ENCODE measurements at regions not wholly inside any gene's neighbourhood (a gene's known extent, or its start where the extent isn't known, plus 50 kb on each side); places are given as distances from the start of the nearest gene placed in this dataset.

DNA sequence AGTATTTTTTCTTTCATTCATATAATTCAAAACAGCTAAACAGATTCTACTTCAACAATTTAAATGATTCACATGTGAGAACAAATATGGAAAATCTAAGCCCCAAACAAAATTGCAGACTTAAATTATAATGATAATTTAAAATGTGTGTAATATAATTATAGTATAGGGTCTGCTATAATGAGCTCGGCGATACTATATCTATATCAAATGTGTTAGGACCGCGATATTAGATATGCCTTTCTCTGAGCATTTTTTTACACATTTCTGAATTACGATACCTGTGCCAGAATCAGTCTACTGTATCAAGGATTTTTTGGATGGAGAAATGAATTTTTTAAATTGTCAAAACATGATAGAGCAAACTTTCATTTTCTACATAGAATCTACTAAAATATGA, 808.8 kb upstream of the POU3F3 start:
- DNase-seq: no peak

DNA sequence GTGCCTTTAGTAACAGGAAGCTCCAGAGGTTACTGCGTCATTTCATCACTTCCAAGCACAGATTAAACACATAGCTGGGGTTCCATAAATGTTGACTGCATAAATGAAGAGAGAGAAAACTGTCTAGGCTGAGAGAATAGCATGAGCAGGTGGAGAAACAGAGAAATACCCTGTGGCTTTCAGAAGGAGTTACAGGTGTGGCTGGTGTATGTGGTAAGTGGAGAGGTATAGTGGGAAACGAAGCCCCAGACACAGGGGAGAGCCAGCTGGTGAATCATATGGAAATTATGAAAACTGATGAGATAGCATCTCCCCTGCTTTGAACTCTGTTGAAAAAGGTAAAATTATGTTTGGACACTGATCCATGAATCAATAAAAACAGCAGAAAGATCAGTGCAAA, 807.4 kb upstream of the POU3F3 start:
- DNase-seq: no peak

DNA sequence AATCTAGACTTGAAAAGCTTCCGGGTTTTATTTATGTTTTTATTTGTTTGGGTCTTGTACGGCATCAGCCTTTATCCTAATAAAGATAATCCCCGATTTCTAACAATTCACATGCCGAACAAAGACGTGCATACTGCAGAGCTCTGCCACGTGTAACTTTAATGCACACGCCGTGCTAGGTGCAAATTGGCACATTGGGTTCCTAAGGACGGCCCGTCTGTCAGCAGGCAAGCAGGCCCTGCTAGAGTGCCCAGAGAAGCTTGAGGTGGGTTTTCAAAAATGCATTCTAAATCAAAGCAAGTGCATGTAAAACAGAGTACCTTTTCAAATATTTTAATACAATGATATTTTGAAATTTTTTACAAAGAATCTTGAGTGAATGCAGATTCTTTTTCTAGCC, 806.4 kb upstream of the POU3F3 start:
- no peak for DNase-seq

DNA sequence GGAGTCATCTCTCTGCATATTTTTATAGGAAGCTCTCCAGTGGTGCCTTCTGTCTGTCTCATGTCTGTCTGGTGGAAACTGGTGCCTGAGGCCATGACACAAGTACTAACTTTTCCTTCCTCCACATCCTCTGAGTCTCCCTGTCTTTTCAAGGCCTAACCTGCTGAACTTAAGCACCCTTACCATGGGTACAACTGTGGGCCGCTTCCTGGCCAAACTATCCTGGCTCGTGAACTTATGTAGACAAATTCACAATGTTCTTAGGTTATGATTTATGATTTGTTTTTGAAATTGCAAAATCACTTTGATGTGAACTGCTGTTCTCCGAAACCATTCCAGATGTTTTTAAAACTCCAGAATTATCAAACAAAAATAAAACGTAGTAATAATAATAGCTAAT, 804.5 kb upstream of the POU3F3 start:
- no peak for DNase-seq

DNA sequence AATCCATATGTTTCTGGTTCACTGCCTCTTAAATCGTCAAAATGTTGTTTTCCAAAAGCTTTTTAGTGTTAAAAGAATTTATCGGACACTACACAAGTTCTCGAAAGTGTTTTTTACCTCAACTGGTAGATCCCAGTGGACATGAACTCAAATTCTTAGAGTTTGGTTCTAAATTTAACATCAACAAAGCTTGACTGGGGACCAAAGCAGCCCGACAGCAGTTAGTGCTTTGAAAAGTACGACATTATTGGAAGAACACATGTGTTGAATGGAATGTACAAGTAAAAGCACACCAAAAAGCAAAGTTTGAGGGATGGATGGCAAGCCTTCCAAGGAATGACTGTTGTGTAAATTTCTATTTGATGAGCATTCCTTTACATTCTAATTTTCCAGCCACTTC, 803.9 kb upstream of the POU3F3 start:
- no peak for DNase-seq

DNA sequence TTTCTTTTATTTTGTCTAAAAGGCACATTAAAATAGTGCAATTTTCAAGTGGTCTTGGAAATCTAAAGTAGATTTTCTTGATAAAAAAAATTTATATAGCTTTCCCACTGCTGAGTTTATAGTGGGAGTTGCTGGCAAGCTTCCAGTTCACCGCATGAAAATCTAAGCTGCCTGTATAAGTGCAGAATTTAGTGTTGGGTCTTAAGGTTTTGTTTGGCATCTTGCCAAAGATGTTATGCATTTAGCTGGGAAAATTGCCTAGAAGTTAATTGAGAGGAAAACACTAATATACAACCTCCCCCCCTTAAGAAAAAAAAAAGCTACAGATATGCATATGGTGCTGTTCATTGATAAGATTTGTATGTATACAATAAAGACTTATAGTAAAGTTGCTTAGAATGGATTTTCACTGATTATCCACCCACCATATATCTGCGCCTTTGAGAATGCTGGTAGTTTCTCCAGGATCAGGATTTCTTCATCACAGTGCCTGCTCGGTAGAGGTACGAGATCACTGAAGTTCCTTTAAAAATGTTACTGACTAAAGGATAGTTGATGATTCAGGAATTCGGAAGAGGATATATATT, 803.2 kb upstream of the POU3F3 start:
- no peak for DNase-seq

DNA sequence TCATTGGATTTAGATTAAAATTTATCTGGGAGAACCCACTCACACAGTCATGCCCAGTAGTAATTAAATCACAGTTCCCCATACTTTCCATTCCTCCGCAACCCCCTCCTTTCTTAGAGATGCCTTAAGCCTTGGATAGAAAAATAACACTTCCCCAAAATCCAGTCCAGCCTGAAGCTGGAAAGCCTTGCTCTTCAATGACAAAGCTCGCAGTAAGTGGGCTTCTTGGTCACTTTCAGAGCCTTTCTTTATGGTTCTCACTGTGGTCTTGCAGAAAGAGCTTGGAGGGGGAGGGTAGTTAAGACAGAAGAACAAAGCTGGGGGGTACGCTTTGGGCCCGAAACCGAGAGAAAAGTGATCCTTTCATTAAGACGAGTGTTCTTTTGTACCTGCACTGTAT, 802.1 kb upstream of the POU3F3 start:
- DNase-seq: no peak

DNA sequence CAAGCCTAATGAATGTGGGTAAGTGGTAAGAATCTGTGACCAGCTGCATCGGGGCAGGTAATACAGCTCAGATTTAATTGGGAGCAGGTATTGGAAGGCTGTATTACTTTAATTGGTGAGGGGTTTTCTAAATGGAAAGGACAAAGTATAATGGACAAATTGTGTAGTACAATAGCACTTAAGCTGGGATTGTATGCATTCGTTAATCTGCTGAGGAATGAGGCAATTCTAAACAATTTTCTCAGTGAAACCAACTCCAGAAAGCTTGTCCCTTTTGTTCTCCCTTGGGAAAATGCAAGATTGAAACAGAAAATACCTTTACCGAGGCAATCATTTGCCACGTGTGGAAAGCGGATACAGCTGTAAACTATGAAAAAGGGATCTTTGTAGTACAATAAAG, 801.6 kb upstream of the POU3F3 start:
- no peak for DNase-seq

DNA sequence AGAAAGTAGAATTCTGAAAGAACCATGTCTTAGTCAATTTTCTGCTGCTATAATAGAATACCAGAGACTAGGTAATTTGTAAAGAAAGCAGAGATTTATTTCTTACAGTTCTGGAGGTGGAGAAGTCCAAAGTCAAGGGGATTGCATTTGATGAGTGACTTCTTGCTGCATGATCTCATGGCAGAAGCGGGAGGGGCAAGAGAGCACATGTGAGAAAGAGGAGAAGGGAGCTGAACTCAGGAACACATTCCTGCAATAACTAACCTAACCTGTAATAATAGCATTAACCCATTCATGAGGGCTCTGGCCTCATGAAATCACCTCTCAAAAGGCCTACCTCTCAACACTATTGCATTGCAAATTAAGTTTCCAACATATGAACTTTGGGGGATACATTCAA, 797.5 kb upstream of the POU3F3 start:
- DNase-seq: no peak

DNA sequence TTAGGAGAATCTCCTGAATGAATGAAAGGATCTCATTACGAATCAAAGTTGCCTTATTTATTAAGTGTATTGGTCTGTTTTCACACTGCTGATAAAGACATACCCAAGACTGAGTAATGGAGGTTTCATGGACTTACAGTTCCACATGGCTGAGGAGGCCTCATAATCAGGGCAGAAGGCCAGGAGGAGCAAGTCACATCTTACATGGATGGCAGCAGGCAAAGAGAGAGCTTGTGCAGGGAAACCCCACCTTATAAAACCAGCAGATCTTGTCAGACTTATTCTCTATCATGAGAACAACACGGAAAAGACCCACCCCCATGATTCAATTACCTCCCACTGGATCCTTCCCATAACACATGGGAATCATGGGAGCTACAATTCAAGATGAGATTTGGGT, 785.2 kb upstream of the POU3F3 start:
- DNase-seq: no peak

DNA sequence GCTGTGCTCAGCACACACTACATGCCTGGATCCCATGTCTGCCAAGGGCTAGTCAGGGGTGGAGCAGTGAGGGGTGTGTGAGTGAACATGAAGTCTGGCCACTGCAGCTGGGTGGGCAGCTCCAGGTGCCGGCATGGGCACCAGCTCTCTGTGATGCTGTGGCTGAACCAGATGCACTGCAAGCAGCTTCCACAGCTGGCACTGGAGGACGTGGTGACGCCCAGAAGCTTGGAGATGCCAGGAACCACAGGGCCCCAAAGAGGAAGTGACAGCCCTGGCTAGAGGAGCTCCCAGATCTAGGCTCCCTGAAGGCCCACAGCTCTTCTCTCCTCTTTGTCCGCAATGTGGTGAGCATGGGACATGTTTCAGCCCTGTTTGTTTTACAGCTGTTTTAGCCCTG, 776.3 kb upstream of the POU3F3 start:
- DNase-seq: no peak

DNA sequence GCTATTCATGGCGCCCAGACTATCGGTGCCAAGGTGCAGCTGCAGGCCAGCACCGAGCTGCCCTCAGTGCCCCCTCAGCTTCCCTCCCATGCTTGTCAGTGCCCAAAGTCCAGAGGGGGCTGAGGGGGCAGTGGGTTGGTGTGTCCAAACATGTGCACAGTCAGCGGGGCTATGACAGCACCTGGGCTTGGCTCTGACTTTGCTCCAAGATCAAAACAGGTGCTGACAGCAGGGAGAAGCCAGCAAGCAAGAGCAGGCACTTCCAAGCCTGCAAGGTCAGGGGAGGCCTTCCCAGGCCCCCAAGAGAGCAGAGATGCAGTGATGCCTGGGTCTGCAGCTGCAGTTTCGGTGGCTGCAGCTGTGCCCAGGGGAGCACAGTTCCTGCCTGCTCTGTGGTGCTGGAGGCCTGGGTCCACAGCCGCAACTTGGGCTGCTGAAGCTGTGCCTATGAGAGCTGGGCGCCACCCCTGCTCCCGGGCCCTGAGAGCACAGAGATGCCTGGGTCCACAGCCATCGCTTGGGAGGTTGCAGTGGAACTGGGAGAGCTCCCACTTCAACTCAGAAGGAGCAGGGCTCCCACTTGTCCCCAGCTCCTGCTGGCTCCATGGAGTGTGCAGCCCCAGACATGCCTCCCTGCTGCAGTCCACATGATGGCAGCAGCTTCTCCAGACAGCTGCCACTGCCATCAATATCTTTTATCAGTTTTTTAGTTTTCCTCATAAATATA, 775.3 kb upstream of the POU3F3 start:
- DNase-seq: no peak

DNA sequence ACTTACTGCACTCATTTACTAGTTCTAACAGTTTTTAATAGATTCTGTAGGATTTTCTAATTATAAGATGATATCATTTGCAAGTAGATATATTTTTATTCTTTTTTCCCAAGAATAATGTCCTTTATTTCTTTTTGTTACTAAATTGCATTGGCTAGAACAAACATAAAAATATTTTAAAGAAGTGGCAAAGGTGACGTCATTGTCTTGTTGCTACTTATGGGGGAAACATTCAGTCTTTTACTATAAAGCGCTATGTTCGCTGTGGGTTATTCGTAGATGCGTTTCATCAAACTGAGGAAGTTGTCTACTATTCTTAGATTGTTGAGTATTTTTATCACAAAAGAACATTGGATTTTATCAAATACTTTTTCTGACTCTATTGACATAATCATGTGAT, 765.2 kb upstream of the POU3F3 start:
- DNase-seq: no peak

DNA sequence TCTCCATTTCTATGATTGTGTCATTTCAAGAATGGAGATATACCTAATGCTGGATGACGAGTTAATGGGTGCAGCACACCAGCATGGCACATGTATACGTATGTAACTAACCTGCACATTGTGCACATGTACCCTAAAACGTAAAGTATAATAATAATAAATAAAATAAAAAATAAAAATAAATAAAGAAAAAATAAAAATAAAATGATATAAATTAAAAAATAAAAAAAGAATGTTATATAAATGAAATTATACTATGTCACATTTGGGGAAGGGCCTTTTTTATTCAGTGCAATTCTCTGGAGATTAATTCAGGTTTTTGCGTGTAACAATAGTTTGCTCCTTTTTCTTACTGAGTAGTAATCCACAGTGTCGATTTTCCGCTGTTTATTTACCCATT, 763.5 kb upstream of the POU3F3 start:
- no peak for DNase-seq

DNA sequence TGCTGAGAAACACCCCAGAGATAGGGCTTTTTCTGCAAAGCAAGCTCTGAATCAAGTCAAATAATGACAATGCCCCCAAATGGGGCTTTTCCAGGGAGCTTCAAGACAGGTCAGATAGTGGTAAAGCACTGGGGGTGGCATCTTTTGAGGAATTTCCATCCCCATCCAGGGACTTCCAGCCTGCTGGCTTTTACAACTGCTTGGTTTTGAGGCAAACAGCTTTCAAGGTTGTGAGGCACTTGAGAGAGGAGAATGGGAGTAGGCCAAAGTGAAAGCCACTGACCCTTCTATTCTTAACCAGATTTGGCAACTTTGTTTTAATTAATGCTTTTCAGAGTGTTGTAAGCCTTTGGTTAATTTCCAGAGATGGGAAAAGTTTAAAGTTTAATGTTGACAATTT, 762.0 kb upstream of the POU3F3 start:
- DNase-seq: no peak

DNA sequence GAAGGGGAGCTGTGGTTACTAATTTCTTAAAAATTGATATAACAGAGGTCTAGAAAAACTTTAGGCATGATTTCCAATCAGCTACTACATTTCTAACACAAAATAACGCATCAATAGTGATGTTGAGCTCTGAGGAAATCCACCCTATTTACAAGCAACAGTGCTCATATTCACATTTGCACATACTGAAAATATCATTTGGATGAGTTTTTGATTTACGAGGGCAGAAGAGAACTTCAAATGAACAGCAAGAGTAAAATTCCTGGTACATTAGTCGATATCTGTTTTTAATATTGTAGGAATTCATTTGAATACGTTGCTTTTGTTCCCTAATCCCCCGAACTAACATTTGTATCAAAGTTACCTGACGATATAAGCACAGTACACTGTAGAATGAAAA, 761.0 kb upstream of the POU3F3 start:
- DNase-seq: no peak

DNA sequence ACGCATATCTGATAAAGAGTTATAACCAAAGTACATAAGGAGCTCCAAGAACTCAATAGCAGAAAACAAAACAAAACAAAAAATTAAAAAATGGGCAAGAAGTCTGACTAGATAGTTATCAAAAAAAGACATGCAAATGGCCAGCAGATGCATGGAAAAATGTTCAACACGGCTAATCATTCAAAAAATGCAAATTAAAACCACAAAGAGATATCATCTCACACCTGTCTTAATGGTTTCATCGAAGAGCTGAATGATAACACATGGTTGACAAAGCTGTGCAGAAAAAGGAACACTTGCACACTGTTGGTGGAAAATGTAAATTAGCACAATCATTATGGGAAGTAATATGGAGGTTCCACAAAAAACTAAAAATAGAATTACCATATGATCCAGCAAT, 751.3 kb upstream of the POU3F3 start:
- DNase-seq: no peak

DNA sequence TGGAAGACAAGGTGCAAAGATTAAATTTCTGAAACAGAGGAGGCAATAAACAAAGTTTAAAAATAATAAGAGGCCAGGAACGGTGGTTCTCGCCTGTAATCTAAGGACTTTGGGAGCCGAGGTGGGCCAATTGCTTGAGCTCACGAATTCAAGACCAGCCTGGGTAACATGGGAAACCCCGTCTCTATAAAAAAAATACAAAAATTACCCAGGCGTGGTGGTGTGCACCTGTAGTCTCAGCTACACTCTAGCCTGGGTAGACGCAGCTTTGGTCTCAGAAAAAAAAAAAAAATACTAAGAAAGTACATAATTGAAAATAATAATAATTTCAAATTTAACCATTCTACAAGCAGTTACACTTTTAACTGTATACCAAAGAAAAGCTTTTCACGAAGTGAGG, 744.6 kb upstream of the POU3F3 start:
- DNase-seq: no peak

DNA sequence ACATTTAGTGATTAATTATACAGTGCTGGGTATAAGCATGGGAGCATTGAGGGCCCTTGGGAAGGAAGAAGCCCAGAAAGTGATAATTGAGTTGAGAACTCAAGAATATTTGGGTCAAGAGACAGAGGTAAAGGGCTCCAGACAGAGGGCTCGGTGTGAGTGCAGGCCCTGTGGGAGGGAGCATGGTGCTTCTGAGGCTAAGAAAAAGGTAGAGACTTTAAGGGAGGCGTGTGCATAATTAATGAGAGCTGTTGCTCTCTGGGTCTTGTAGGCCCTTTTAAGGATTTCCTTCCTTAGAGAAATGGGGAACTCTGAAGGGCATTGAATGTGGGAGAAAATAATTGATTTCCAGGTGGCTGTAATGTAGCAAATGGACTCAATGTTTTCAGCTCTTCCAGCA, 735.0 kb upstream of the POU3F3 start:
- no peak for DNase-seq

DNA sequence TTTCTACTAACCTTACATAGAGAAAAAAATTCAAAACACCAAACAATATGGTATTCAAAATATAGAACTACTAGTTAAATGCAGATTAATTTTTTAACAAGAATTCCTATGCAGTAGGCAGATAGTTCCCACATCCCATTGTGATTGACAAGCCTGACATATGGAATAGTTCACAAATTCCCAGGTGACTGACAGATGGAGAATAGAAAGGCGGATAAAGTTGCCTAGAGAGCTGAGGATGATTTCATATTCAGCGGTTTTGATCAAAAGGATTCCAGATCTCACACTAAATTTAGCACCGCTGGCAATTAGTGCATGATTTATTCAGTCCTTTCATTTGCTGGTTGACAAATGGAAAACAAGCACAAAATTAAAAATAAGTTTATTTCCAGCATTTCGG, 733.7 kb upstream of the POU3F3 start:
- DNase-seq: no peak

DNA sequence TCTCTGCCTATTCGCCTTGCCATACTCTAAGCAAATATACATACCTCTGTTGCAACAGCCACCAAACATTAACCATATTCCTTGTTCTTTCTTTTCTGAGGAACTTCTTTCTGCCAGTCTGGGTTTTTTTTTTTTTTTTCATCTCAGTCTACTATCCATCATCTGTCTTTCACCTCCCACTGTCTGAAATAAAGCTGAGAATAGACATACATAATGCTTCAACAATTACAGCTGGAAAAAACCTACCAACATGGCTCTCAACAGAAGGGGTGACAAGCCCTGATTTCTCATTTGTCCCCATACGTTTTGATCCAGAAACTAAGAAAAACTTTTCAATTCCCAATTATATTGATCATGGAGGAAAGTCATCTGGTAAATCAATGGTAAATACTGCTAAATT, 728.8 kb upstream of the POU3F3 start:
- no peak for DNase-seq

DNA sequence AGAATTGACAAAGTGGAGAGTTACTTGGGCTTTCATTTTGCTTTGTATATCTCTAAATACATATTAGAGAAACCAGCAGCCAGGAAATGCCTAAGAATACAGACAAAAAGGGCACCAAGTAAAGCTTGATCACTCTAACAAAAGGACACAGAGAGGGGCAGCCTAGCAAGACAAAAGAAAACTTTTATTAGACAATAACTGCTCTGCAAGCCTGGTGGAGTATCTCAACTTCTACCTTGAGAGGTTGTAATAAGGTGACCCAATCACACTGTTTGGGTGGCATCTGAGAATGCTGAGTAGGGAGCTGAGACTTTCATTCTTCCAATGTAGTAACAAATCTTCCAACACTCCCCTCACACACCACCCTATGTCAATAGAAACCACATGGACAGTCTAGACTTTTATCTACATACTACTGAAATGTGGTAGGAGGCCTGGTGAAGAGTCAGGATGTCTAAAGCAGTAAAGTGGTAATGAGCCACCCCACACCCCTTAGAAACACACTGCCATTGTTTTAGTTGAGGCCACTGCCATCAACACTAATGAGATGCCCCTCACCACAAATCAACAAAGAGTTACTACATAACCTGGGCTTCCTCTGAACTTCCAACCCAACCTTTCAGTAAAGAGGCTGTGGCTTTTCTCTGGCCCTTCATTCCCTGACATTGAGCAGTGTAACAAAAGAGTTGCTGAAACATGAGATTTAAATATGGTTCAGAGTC, 726.7 kb upstream of the POU3F3 start:
- no peak for DNase-seq

DNA sequence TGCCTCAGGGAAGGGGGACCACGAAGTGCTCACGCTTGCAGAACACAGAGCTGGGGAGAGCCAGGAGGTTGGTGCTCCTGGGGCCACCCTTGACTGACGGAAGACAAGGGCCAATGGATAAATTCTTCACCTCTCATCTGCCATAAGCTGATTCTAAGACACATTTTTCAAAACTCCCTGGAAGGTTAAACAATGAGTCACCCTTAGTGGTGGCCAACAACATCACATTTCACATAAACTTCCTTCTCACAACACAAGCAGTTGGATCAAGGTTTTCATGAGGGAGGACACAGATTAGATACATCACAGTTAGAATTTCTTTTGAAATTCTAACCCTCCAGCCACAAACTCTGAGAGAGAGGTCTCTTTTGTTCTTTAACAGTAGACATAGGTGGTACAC, 713.6 kb upstream of the POU3F3 start:
- no peak for DNase-seq

DNA sequence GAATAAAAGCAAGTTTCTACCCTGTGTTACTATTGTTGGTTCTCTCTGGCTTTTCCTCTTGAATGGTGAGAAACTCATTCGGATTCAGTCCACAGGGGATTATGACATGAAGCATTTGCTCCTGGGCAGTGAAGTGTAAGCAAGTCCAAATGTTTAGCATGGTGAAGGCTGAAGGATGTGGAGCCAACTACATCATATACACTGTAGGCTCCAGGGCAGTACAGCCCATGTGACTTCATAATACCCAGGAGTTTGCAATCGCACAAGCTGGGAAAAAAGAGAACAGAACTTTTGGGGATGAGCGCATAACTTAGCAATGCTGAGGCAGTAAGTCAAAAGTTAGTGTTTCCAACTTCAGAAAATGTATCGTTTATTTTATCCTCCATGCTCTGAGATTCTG, 695.7 kb upstream of the POU3F3 start:
- DNase-seq: no peak

Measured in NCI-H510A (cell line).